Ovary (tissue), 7 donors: ENCODE measurements at regions not wholly inside any gene's neighbourhood (a gene's known extent, or its start where the extent isn't known, plus 50 kb on each side); places are given as distances from the start of the nearest gene placed in this dataset.

ENCODE experiments used
- DNase-seq, 5 donors: peaks; one replicate each; pipeline ENCODE4 v3.0.0-alpha.2; 2019 to 2020
- H3K27ac ChIP-seq, 2 donors: fragments of 200-600 bp; one replicate each; pipeline versions ENCODE4 v1.5.1 to v1.8.0; 2019 to 2022
- H3K27me3 ChIP-seq: fragments of 200-600 bp; one replicate; pipeline ENCODE4 v1.8.0; 2022
- H3K36me3 ChIP-seq: fragments of 200-600 bp; sonication (generic); one replicate; pipeline ENCODE4 v1.5.1; 2019
- H3K4me1 ChIP-seq: one replicate; pipeline ENCODE4 v1.8.1; 2013; ENCODE audit warnings: mild to moderate bottlenecking, moderate library complexity; ENCODE audit not compliant: insufficient read depth
- H3K4me3 ChIP-seq: fragments of 200-600 bp; sonication (generic); one replicate; pipeline ENCODE4 v1.5.1; 2017
- H3K9me3 ChIP-seq, 2 donors: fragments of 200-600 bp in 1 of 2; sonication (generic) in 1 of 2; one replicate each; pipeline versions ENCODE4 v1.5.1 to v1.8.1; 2013 to 2019; ENCODE audit warnings: mild to moderate bottlenecking in 1 of 2, moderate library complexity in 1 of 2
- EP300 ChIP-seq: sonication (generic); formaldehyde crosslinking; IDR thresholded peaks from one replicate; pipeline ENCODE4 v1.6.1; 2017; ENCODE audit warnings: antibody characterized with exemption
- POLR2A ChIP-seq: fragments of 450-650 bp; IDR thresholded peaks from one replicate; pipeline ENCODE4 v1.6.1; 2017; ENCODE audit warnings: antibody characterized with exemption, mild to moderate bottlenecking, moderate library complexity
- WGBS, 3 donors: extraction: QIAGEN DNeasy Blood & Tissue Kit in 1 of 3; methylation state at CpG; one replicate each; pipeline versions ENCODE4 v1.1.5 to v1.1.7; 2013 to 2017; 5-methylcytosine and 5-hydroxymethylcytosine counted together
- intact Hi-C, 4 donors: fragments of 100-400 bp; cut with DNase I; formaldehyde crosslinking; loops; one replicate each; pipeline versions ENCODE4 v1.11.0 to v1.15.1; 2022 to 2023
- TF ChIP-seq, protein P1 (sequence below), 3 donors: fragments of 450-650 bp in 2 of 3; fragments of 200-600 bp in 1 of 3; IDR thresholded peaks; one replicate each; pipeline versions ENCODE4 v1.5.1 to v1.8.0; 2016 to 2022; ENCODE audit warnings: antibody characterized with exemption in 3 of 3, mild to moderate bottlenecking in 1 of 3
- donor health status: DM: no; HTN: no; CAD: no; lungs with moderate emphysema.
- donor health status: DM: no; HTN: no; CAD: no.
- donor health status: Bipolar disorder and iron deficiency.
- donor health status: DM: no; HTN: no; CAD: no.
- donor health status: DM: yes; HTN: yes; CAD: no.

DNA sequence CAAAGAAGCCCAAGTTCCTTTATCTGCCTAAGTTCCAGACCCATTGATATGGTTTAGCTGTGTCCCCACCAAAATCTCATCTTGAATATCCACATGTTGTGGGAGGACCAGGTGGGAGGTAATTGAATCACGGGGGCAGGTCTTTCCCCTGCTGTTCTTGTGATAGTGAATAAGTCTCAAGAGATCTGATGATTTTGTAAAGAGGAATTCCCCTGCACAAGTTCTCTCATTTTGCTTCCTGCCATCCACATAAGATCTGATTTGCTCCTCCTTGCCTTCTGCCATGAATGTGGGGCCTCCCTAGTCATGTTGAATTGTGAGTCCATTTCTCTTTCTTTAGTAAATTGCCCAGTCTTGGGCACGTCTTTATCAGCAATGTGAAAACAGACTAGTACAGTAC lies 860.2 kb downstream of the FSTL5 start:
- DNase-seq: no peak
- WGBS, 3 donors: 62 to 78% (median 71%) methylated on average over 2 of the region's 2 CpGs
- no peaks in the 10 kb centered on the region for H3K9me3 ChIP-seq
- H3K27ac ChIP-seq: no peak overlapping the region
- intact Hi-C loops: no loop called here
- no peaks in the 10 kb centered on the region for H3K27me3 ChIP-seq
- no peaks in the 10 kb centered on the region for H3K4me1 ChIP-seq
- no peak overlapping the region for H3K4me3 ChIP-seq
- H3K36me3 ChIP-seq: no peaks in the 10 kb centered on the region
- TF ChIP-seq EP300 (no peak), POLR2A (no peak)
- TF ChIP-seq, protein P1, sequence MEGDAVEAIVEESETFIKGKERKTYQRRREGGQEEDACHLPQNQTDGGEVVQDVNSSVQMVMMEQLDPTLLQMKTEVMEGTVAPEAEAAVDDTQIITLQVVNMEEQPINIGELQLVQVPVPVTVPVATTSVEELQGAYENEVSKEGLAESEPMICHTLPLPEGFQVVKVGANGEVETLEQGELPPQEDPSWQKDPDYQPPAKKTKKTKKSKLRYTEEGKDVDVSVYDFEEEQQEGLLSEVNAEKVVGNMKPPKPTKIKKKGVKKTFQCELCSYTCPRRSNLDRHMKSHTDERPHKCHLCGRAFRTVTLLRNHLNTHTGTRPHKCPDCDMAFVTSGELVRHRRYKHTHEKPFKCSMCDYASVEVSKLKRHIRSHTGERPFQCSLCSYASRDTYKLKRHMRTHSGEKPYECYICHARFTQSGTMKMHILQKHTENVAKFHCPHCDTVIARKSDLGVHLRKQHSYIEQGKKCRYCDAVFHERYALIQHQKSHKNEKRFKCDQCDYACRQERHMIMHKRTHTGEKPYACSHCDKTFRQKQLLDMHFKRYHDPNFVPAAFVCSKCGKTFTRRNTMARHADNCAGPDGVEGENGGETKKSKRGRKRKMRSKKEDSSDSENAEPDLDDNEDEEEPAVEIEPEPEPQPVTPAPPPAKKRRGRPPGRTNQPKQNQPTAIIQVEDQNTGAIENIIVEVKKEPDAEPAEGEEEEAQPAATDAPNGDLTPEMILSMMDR (IDR thresholded peaks at IDR 0.05): no peak

GRCh38 chr4:161291222-161291621 lies 872.6 kb downstream of the FSTL5 start:
- H3K36me3 ChIP-seq: no peaks in the 10 kb centered on the region
- no peak for DNase-seq
- WGBS, 3 donors: 52 to 94% (median 71%) methylated on average over 5 of the region's 5 CpGs

GRCh38 chr4:161287678-161288352 lies 876.0 kb downstream of the FSTL5 start:
- 77 to 94% (median 90%) methylated on average over 6 of the region's 6 CpGs for WGBS, 3 donors
- no peaks in the 10 kb centered on the region for H3K4me1 ChIP-seq

More at GRCh38 chr4:161291222-161291621, 872.6 kb downstream of the FSTL5 start:
- Histone ChIP-seq H3K4me1 (no peaks in the 10 kb centered on the region), H3K4me3 (no peak overlapping the region), H3K9me3 (no peaks in the 10 kb centered on the region), H3K27ac (no peak overlapping the region), H3K27me3 (no peaks in the 10 kb centered on the region)
- no peak for TF ChIP-seq EP300
- intact Hi-C loops: no loop called here

DNA sequence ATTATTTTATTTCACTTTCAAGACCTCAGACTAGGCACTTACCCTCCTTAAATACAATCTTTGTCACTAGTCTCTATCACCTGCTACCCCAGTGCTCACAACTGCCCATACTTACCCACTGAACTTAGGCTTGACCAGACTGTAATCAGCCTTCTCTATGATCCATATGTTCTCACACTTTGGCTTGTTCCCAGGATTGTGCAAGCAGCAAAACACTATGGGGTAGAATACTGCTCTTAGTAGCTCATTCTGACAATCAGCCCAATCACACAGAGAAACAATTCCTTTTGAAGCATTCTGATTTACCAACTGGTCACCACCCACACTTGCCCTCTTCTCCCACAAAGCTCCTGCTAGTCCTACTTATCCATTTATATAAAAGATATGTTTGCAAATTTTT lies 878.3 kb downstream of the FSTL5 start:
- Histone ChIP-seq H3K27me3 (no peaks in the 10 kb centered on the region), H3K27ac (no peak overlapping the region), H3K4me3 (no peak overlapping the region), H3K4me1 (no peaks in the 10 kb centered on the region), H3K36me3 (no peaks in the 10 kb centered on the region), H3K9me3 (no peaks in the 10 kb centered on the region)
- intact Hi-C loops: no loop called here
- TF ChIP-seq, protein P1 (IDR thresholded peaks at IDR 0.05): no peak
- TF ChIP-seq EP300 (no peak), POLR2A (no peak)
- DNase-seq: no peak

More at GRCh38 chr4:161287678-161288352, 876.0 kb downstream of the FSTL5 start:
- no peak for DNase-seq
- TF ChIP-seq POLR2A: no peak
- TF ChIP-seq, protein P1 (IDR thresholded peaks at IDR 0.05): no peak
- TF ChIP-seq EP300: no peak
- H3K27me3 ChIP-seq: no peaks in the 10 kb centered on the region
- H3K27ac ChIP-seq: no peak overlapping the region
- H3K4me3 ChIP-seq: no peak overlapping the region
- H3K9me3 ChIP-seq: no peaks in the 10 kb centered on the region
- intact Hi-C loops: no loop called here
- no peaks in the 10 kb centered on the region for H3K36me3 ChIP-seq

DNA sequence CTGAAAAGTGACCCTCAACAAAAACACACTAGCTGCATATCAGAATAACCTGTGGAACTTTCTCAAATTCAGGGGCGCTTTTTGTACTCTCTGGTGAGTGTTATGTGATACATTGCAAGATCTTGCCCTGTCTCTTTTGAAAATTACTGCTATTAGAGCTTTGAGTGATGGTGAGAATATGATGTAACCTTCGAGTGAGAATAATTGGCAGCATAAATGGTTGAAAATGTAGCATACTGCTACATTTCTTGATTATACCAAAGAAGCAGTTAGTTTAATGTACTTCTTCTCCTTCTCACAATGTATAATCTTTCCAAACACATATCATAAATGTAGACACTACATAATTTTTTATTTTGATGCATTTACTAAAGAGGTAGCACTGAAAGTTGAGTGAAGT lies 882.9 kb downstream of the FSTL5 start:
- H3K9me3 ChIP-seq: no peaks in the 10 kb centered on the region
- H3K27me3 ChIP-seq: no peaks in the 10 kb centered on the region
- H3K27ac ChIP-seq: no peak overlapping the region
- no peaks in the 10 kb centered on the region for H3K36me3 ChIP-seq
- DNase-seq: no peak
- TF ChIP-seq, protein P1 (IDR thresholded peaks at IDR 0.05): no peak
- TF ChIP-seq EP300: no peak
- no peak for TF ChIP-seq POLR2A
- no peaks in the 10 kb centered on the region for H3K4me1 ChIP-seq
- no peak overlapping the region for H3K4me3 ChIP-seq
- intact Hi-C loops: no loop called here
- 66 to 82% (median 79%) methylated on average over 2 of the region's 2 CpGs for WGBS, 3 donors
